ENCODE measurements at regions not wholly inside any gene's neighbourhood (a gene's known extent, or its start where the extent isn't known, plus 50 kb on each side); places are given as distances from the start of the nearest gene placed in this dataset.

GRCh38 chr12:38585086-38585485, 268.5 kb downstream of the ALG10B start:
- TF ChIP-seq POLR2A (IDR thresholded peaks at IDR 0.05) (no peak), POLR2AphosphoS5 (IDR thresholded peaks at IDR 0.05) (no peak), CTCF (IDR thresholded peaks at IDR 0.05 in 8 of 11, conservative IDR thresholded peaks at IDR 0.05 in 3 of 11) (no peak)
